GM12892 (cell line): ENCODE measurements at regions not wholly inside any gene's neighbourhood (a gene's known extent, or its start where the extent isn't known, plus 50 kb on each side); places are given as distances from the start of the nearest gene placed in this dataset.

Experiments
- POLR2A ChIP-seq: IDR thresholded peaks from 2 replicates; pipeline ENCODE4 v1.6.1; 2011; ENCODE audit warnings: low read depth, low read length, control low read depth
- POLR2AphosphoS5 ChIP-seq: IDR thresholded peaks from 2 replicates; pipeline ENCODE4 v1.6.1; 2011; ENCODE audit warnings: low read depth, low read length, control low read depth
- TAF1 ChIP-seq: IDR thresholded peaks from 2 replicates; pipeline ENCODE4 v1.6.1; 2011; ENCODE audit warnings: low read depth, mild to moderate bottlenecking, control low read depth, low read length, borderline replicate concordance

DNA sequence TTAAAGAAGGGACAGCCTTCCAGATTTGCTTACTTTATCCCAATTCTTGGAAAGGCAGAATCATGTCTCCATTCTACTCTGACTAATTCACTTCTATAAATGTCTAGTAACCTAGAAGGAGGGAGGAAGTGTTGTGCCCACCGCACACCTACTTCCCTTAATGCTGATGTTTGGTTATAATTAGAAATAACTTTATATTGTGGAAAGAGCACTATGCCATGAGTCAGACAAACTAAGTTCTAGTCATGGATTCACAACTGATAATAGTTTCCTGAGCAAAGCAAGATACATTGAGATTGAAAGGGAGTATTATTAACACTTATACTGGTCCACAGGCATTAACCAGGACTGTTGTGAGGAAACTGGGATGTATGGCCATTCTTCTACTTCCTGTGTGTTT lies 345.9 kb upstream of the RPS23 start:
- TF ChIP-seq POLR2A (no peak), POLR2AphosphoS5 (no peak), TAF1 (no peak)
